GM19238 (cell line): ENCODE measurements at regions not wholly inside any gene's neighbourhood (a gene's known extent, or its start where the extent isn't known, plus 50 kb on each side); places are given as distances from the start of the nearest gene placed in this dataset.

Source experiments
- DNase-seq: peaks from one replicate; pipeline ENCODE4 v3.0.0; 2011; ENCODE audit warnings: low spot score; ENCODE audit not compliant: insufficient read length

- no peak for DNase-seq
Observed at GRCh38 chr2:220043155-220043989, 415.9 kb downstream of the SLC4A3 start.

GRCh38 chr2:220043990-220044335, 416.5 kb downstream of the SLC4A3 start:
- no peak for DNase-seq

- no peak for DNase-seq
Observed at GRCh38 chr2:220044383-220044782, 417.0 kb downstream of the SLC4A3 start.

- DNase-seq: no peak
Observed at GRCh38 chr2:220046507-220046906, 419.1 kb downstream of the SLC4A3 start.

GRCh38 chr2:220051716-220052115, 424.3 kb downstream of the SLC4A3 start:
- no peak for DNase-seq

- DNase-seq: no peak
Observed at GRCh38 chr2:220053919-220054318, 426.5 kb downstream of the SLC4A3 start.

GRCh38 chr2:220057391-220057790, 430.0 kb downstream of the SLC4A3 start:
- DNase-seq: no peak

- no peak for DNase-seq
Observed at GRCh38 chr2:220057916-220058315, 430.5 kb downstream of the SLC4A3 start.

- no peak for DNase-seq
Observed at GRCh38 chr2:220064111-220065030, 436.9 kb downstream of the SLC4A3 start.

- DNase-seq: no peak
Observed at GRCh38 chr2:220065581-220065980, 438.2 kb downstream of the SLC4A3 start.

- DNase-seq: no peak
Observed at GRCh38 chr2:220068846-220069245, 441.4 kb downstream of the SLC4A3 start.

GRCh38 chr2:220070349-220070748, 442.9 kb downstream of the SLC4A3 start:
- no peak for DNase-seq

GRCh38 chr2:220071696-220072095, 444.3 kb downstream of the SLC4A3 start:
- DNase-seq: no peak

GRCh38 chr2:220072669-220073220, 445.3 kb downstream of the SLC4A3 start:
- DNase-seq: no peak

GRCh38 chr2:220075835-220076234, 448.4 kb downstream of the SLC4A3 start:
- no peak for DNase-seq

- DNase-seq: no peak
Observed at GRCh38 chr2:220076734-220077133, 449.3 kb downstream of the SLC4A3 start.

GRCh38 chr2:220077488-220077887, 450.1 kb downstream of the SLC4A3 start:
- no peak for DNase-seq

GRCh38 chr2:220078439-220078838, 451.0 kb downstream of the SLC4A3 start:
- no peak for DNase-seq

GRCh38 chr2:220079595-220079994, 452.2 kb downstream of the SLC4A3 start:
- DNase-seq: no peak

GRCh38 chr2:220081171-220081570, 453.7 kb downstream of the SLC4A3 start:
- DNase-seq: no peak

GRCh38 chr2:220090050-220090449, 462.6 kb downstream of the SLC4A3 start:
- no peak for DNase-seq

GRCh38 chr2:220096406-220096805, 469.0 kb downstream of the SLC4A3 start:
- DNase-seq: no peak
